Esophagus squamous epithelium (tissue), 5 donors: ENCODE measurements at regions not wholly inside any gene's neighbourhood (a gene's known extent, or its start where the extent isn't known, plus 50 kb on each side); places are given as distances from the start of the nearest gene placed in this dataset.

Experiments used
- DNase-seq: peaks from one replicate; lab custom pipeline; 2025; lab: John Stamatoyannopoulos, UW
- H3K27ac ChIP-seq, 4 donors: fragments of 200-600 bp; sonication (generic); one replicate each; pipeline ENCODE4 v1.5.1; 2016 to 2019; ENCODE audit warnings: mild to moderate bottlenecking in 1 of 4
- H3K27me3 ChIP-seq, 4 donors: fragments of 200-600 bp; sonication (generic); 1 replicate in 3 of 4; 2 replicates in 1 of 4; pipeline versions ENCODE4 v1.5.1 to v1.6.0; 2017 to 2021; ENCODE audit warnings: antibody characterized with exemption in 1 of 4
- H3K36me3 ChIP-seq, 3 donors: fragments of 200-600 bp; sonication (generic); one replicate each; pipeline ENCODE4 v1.5.1; 2016 to 2019
- H3K4me1 ChIP-seq, 3 donors: fragments of 200-600 bp; sonication (generic); one replicate each; pipeline ENCODE4 v1.5.1; 2017 to 2019
- H3K4me3 ChIP-seq, 4 donors: fragments of 200-600 bp; sonication (generic); 1 replicate in 3 of 4; 2 replicates in 1 of 4; pipeline ENCODE4 v1.5.1; 2016 to 2019; ENCODE audit warnings: mild to moderate bottlenecking in 2 of 4, moderate library complexity in 1 of 4
- H3K9me3 ChIP-seq, 3 donors: fragments of 200-600 bp; sonication (generic); one replicate each; pipeline ENCODE4 v1.5.1; 2016 to 2019
- CTCF ChIP-seq, 6 experiments: fragments of 450-650 bp in 4 of 6; fragments of 200-600 bp in 2 of 6; sonication (generic) in 2 of 6; IDR thresholded peaks; one replicate each; pipeline ENCODE4 v1.5.1; 2016 to 2019; ENCODE audit warnings: antibody characterized with exemption in 6 of 6, mild to moderate bottlenecking in 4 of 6, moderate library complexity in 4 of 6
- POLR2A ChIP-seq, 4 donors: fragments of 450-650 bp; IDR thresholded peaks; one replicate each; pipeline ENCODE4 v1.6.1; 2017; ENCODE audit warnings: antibody characterized with exemption in 4 of 4, mild to moderate bottlenecking in 4 of 4, moderate library complexity in 3 of 4
- WGBS, 2 donors: methylation state at CpG; one replicate each; pipeline ENCODE4 v1.1.5; 2018; 5-methylcytosine and 5-hydroxymethylcytosine counted together
- intact Hi-C: fragments of 100-400 bp; cut with DNase I; formaldehyde crosslinking; loops from one replicate; pipeline ENCODE4 v1.15.0; 2022
- donor health status: DM: yes; HTN: yes; CAD: no.

GRCh38 chr11:134951305-134951700 lies 539.3 kb upstream of the B3GAT1 start:
- no peaks in the 10 kb centered on the region for H3K9me3 ChIP-seq
- no peaks in the 10 kb centered on the region for H3K27me3 ChIP-seq
- peaks cover 0 to 10% (median 8%) of the 10 kb centered on the region in 3 donors for H3K4me1 ChIP-seq
- intact Hi-C loops, result no loop called here
- DNase-seq, result no peak
- H3K4me3 ChIP-seq, result no peak overlapping the region
- TF ChIP-seq CTCF (IDR thresholded peaks at IDR 0.05), result no peak
- TF ChIP-seq POLR2A (IDR thresholded peaks at IDR 0.05), result no peak
- no peak overlapping the region for H3K27ac ChIP-seq
- 29 to 42% methylated on average over 3 to 4 of the region's 6 CpGs for WGBS, 2 donors
- H3K36me3 ChIP-seq, result no peaks in the 10 kb centered on the region

- no peak for DNase-seq
- Histone ChIP-seq H3K27ac (no peak overlapping the region), H3K9me3 (no peaks in the 10 kb centered on the region), H3K36me3 (no peaks in the 10 kb centered on the region), H3K27me3 (no peaks in the 10 kb centered on the region), H3K4me3 (no peak overlapping the region), H3K4me1 (peaks cover 0 to 10% (median 8%) of the 10 kb centered on the region in 3 donors)
- TF ChIP-seq POLR2A (IDR thresholded peaks at IDR 0.05), result no peak
- TF ChIP-seq CTCF (IDR thresholded peaks at IDR 0.05), result no peak
- intact Hi-C loops, result no loop called here
- WGBS, 2 donors, result 65 to 75% methylated on average over 2 to 8 of the region's 8 CpGs
Measured at GRCh38 chr11:134950692-134951304, 538.8 kb upstream of the B3GAT1 start.

DNA sequence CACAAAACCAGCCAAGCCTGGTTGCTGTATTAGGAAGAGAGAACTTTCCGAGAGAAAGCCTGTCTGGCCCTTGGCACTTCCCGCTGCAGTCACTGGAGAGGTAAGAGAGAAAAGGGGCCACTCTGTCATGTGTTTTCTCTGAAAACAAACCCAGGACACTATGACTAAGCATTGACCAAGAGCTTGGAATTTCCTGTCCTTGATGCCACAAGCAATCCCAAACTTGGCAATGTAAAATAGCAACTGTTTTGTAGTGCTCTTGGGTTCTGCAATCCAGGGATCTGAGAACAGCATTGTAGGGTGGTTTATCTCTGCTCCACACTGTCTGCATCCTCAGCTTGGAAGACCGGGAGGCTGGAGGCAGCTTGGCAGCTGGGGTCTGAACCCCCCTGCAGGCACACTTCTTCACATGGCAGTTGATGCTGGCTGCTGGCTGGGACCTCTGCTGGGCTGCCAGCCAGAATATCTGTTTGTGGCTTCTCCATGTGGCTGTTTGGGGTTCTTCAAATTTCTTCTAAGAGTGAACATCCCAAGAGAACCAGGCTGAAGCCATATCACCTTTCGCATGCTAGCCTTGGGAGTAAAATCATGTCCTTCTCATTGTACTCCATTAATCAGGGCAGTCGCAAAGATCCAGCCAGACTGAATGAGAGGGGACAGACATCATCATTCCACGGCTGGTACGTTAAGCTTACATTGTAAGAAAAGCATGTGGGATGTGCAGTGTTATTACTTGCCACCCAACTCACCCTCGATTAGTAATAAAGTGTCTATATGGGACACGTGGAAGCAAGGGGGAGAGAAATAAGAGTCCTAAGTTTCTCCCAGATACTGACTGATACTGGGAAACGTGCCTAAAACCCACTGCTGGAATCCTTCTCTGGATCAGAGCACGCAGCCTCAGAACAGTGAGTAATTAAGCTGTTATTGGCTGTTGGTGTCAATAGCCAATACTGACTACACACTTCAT lies 537.4 kb upstream of the B3GAT1 start:
- intact Hi-C loops, result no loop called here
- Histone ChIP-seq H3K4me3 (no peak overlapping the region), H3K4me1 (peaks cover 0 to 10% (median 8%) of the 10 kb centered on the region in 3 donors), H3K27me3 (no peaks in the 10 kb centered on the region), H3K27ac (no peak overlapping the region), H3K9me3 (no peaks in the 10 kb centered on the region), H3K36me3 (no peaks in the 10 kb centered on the region)
- no peak for TF ChIP-seq POLR2A (IDR thresholded peaks at IDR 0.05)
- no peak for TF ChIP-seq CTCF (IDR thresholded peaks at IDR 0.05)
- no peak for DNase-seq
- 60 to 68% methylated on average over 10 to 11 of the region's 11 CpGs for WGBS, 2 donors

- intact Hi-C loops, result no loop called here
- Histone ChIP-seq H3K4me3 (no peak overlapping the region), H3K27me3 (no peaks in the 10 kb centered on the region), H3K36me3 (no peaks in the 10 kb centered on the region), H3K9me3 (no peaks in the 10 kb centered on the region), H3K4me1 (peaks cover 0 to 10% (median 8%) of the 10 kb centered on the region in 3 donors), H3K27ac (no peak overlapping the region)
- WGBS, 2 donors, result 70 to 87% methylated on average over 9 of the region's 10 CpGs
- no peak for DNase-seq
- TF ChIP-seq POLR2A (IDR thresholded peaks at IDR 0.05) (no peak), CTCF (IDR thresholded peaks at IDR 0.05) (no peak)
Measured at GRCh38 chr11:134947556-134947955, 535.5 kb upstream of the B3GAT1 start.

DNA sequence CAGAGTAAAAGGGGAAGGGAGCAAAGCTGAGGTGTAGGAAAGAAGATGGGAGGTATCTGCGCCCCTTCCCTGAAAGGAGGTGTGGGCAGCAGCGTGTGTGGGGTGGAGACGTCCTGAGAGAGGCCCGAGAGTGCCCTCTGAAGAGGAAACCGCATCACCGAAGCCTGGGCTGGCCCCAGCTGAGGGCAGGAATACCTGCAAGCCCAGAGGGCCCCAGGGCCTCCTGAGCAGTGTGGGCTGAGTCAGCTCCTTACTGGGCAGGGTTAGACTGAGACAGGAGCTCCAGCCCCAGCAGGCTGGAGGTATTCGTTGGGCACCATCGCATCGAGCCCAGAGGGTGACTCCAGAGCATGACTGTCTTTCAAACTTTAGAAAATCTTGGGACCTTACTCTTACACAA lies 534.0 kb upstream of the B3GAT1 start:
- no peak for TF ChIP-seq CTCF (IDR thresholded peaks at IDR 0.05)
- TF ChIP-seq POLR2A (IDR thresholded peaks at IDR 0.05), result no peak
- H3K36me3 ChIP-seq, result no peaks in the 10 kb centered on the region
- H3K4me3 ChIP-seq, result no peak overlapping the region
- no peak overlapping the region for H3K27ac ChIP-seq
- intact Hi-C loops, result no loop called here
- H3K4me1 ChIP-seq, result peaks cover 0 to 10% (median 8%) of the 10 kb centered on the region in 3 donors
- 64 to 67% methylated on average over 9 of the region's 9 CpGs for WGBS, 2 donors
- DNase-seq, result no peak
- H3K27me3 ChIP-seq, result peaks cover 0 to 9% (median 0%) of the 10 kb centered on the region in 4 donors
- no peaks in the 10 kb centered on the region for H3K9me3 ChIP-seq
